DND-41 (cell line): ENCODE measurements at regions not wholly inside any gene's neighbourhood (a gene's known extent, or its start where the extent isn't known, plus 50 kb on each side); places are given as distances from the start of the nearest gene placed in this dataset.

ENCODE experiments used
- ATAC-seq: fragments of 200-7000 bp; cut with Tn5 transposase; 3 replicates; pipeline ENCODE4 v1.9.1; 2021; ENCODE audit warnings: low read depth; ENCODE audit not compliant: insufficient read depth
- DNase-seq: peaks from one replicate; pipeline ENCODE4 v3.0.0-alpha.2; 2020
- H2AFZ ChIP-seq: 2 replicates; pipeline ENCODE4 v1.6.0; 2012; ENCODE audit warnings: low read depth, low read length
- H3K27ac ChIP-seq: 2 replicates; pipeline ENCODE4 v1.5.1; 2012; ENCODE audit warnings: low read length, inconsistent platforms
- H3K27me3 ChIP-seq: fragments of 200-600 bp; sonication (generic); 2 replicates; pipeline ENCODE4 v1.6.0; 2012; ENCODE audit warnings: low read length, mild to moderate bottlenecking, inconsistent platforms; ENCODE audit not compliant: insufficient read depth, poor library complexity
- H3K36me3 ChIP-seq: 2 replicates; pipeline ENCODE4 v1.5.1; 2012; ENCODE audit warnings: low read length, inconsistent platforms; ENCODE audit not compliant: insufficient read depth
- H3K4me1 ChIP-seq: 2 replicates; pipeline ENCODE4 v1.5.1; 2012; ENCODE audit warnings: mild to moderate bottlenecking, low read length; ENCODE audit not compliant: insufficient read depth
- H3K4me2 ChIP-seq: 2 replicates; pipeline ENCODE4 v1.6.0; 2012; ENCODE audit warnings: mild to moderate bottlenecking, moderate library complexity, low read length, inconsistent platforms; ENCODE audit not compliant: insufficient read depth
- H3K4me3 ChIP-seq, 2 experiments: fragments of 200-600 bp in 1 of 2; shearing (Covaris generic) in 1 of 2; 2 replicates each; pipeline ENCODE4 v1.5.1; 2012 to 2016; ENCODE audit warnings: inconsistent platforms in 2 of 2, low read length in 2 of 2, mild to moderate bottlenecking in 2 of 2, low read depth in 1 of 2, moderate library complexity in 1 of 2
- H3K79me2 ChIP-seq: 2 replicates; pipeline ENCODE4 v1.6.0; 2012; ENCODE audit warnings: low read length, inconsistent platforms; ENCODE audit not compliant: insufficient read depth
- H3K9ac ChIP-seq: 2 replicates; pipeline ENCODE4 v1.6.0; 2012; ENCODE audit warnings: low read depth, mild to moderate bottlenecking, inconsistent platforms, low read length, moderate library complexity
- H3K9me3 ChIP-seq: 2 replicates; pipeline ENCODE4 v1.5.1; 2012; ENCODE audit warnings: low read length, moderate library complexity, mild to moderate bottlenecking, inconsistent platforms; ENCODE audit not compliant: insufficient read depth, severe bottlenecking
- H4K20me1 ChIP-seq: 2 replicates; pipeline ENCODE4 v1.6.0; 2012; ENCODE audit warnings: low read length; ENCODE audit not compliant: insufficient read depth
- CTCF ChIP-seq: IDR thresholded peaks from 2 replicates; pipeline ENCODE4 v1.5.1; 2012; ENCODE audit warnings: borderline replicate concordance, low read length, moderate library complexity, mild to moderate bottlenecking; ENCODE audit not compliant: poor library complexity, severe bottlenecking; ENCODE audit errors: extremely low read depth
- EZH2 ChIP-seq: IDR thresholded peaks from 3 replicates; pipeline ENCODE4 v1.6.1; 2012; ENCODE audit warnings: borderline replicate concordance, low read depth, mild to moderate bottlenecking, moderate library complexity, low read length, inconsistent platforms; ENCODE audit not compliant: severe bottlenecking

GRCh38 chr4:95638920-95639501, 90.2 kb upstream of the UNC5C start:
- Histone ChIP-seq H3K79me2 (no peaks in the 10 kb centered on the region), H3K27ac (peak overlapping the region; percentile 84), H3K36me3 (no peaks in the 10 kb centered on the region), H3K4me3 (peak overlapping the region in 1 of 2 experiments; percentile 35; a peak in 2 of 4 replicates), H3K4me2 (peak overlapping the region; percentile 62), H3K9ac (peak overlapping the region; percentile 53), H2AFZ (peak overlapping the region; percentile 67), H3K4me1 (peaks cover 60% of the 10 kb centered on the region), H3K9me3 (no peaks in the 10 kb centered on the region), H4K20me1 (no peaks in the 10 kb centered on the region), H3K27me3 (no peaks in the 10 kb centered on the region)
- ATAC-seq = peak; percentile 77
- TF ChIP-seq CTCF (no peak), EZH2 (no peak)
- DNase-seq = peak; percentile 40

- peaks cover 41% of the 10 kb centered on the region for H3K4me1 ChIP-seq
- H3K27me3 ChIP-seq = no peaks in the 10 kb centered on the region
- H4K20me1 ChIP-seq = no peaks in the 10 kb centered on the region
- H3K4me3 ChIP-seq = no peak overlapping the region
- H3K9ac ChIP-seq = no peak overlapping the region
- no peak overlapping the region for H3K4me2 ChIP-seq
- H3K79me2 ChIP-seq = no peaks in the 10 kb centered on the region
- no peaks in the 10 kb centered on the region for H3K36me3 ChIP-seq
- TF ChIP-seq EZH2 = no peak
- no peak overlapping the region for H2AFZ ChIP-seq
- H3K27ac ChIP-seq = no peak overlapping the region
- ATAC-seq (no peak), DNase-seq (no peak)
- H3K9me3 ChIP-seq = no peaks in the 10 kb centered on the region
These were observed 88.3 kb upstream of the UNC5C start for GRCh38 chr4:95637043-95637600.

- Histone ChIP-seq H3K27ac (no peak overlapping the region), H3K4me1 (peaks cover 32% of the 10 kb centered on the region), H3K79me2 (no peaks in the 10 kb centered on the region), H3K9ac (no peak overlapping the region), H2AFZ (no peak overlapping the region), H3K27me3 (no peaks in the 10 kb centered on the region), H3K36me3 (no peaks in the 10 kb centered on the region), H3K4me2 (no peak overlapping the region), H3K4me3 (no peak overlapping the region), H4K20me1 (no peaks in the 10 kb centered on the region), H3K9me3 (no peaks in the 10 kb centered on the region)
- TF ChIP-seq CTCF = no peak
- no peak for TF ChIP-seq EZH2
- ATAC-seq = no peak
- DNase-seq = no peak
These were observed 87.3 kb upstream of the UNC5C start for GRCh38 chr4:95636061-95636460.

GRCh38 chr4:95627709-95628108, 78.9 kb upstream of the UNC5C start:
- H3K9ac ChIP-seq = no peak overlapping the region
- H3K4me3 ChIP-seq = no peak overlapping the region
- no peaks in the 10 kb centered on the region for H3K27me3 ChIP-seq
- no peaks in the 10 kb centered on the region for H4K20me1 ChIP-seq
- no peaks in the 10 kb centered on the region for H3K36me3 ChIP-seq
- H2AFZ ChIP-seq = no peak overlapping the region
- no peak for TF ChIP-seq EZH2
- TF ChIP-seq CTCF = no peak
- no peak overlapping the region for H3K4me2 ChIP-seq
- no peaks in the 10 kb centered on the region for H3K9me3 ChIP-seq
- H3K79me2 ChIP-seq = no peaks in the 10 kb centered on the region
- ATAC-seq (no peak), DNase-seq (no peak)
- no peaks in the 10 kb centered on the region for H3K4me1 ChIP-seq
- H3K27ac ChIP-seq = no peak overlapping the region
